Esophagus muscularis mucosa (tissue), 3 donors: ENCODE measurements at regions not wholly inside any gene's neighbourhood (a gene's known extent, or its start where the extent isn't known, plus 50 kb on each side); places are given as distances from the start of the nearest gene placed in this dataset.

Source experiments
- CTCF ChIP-seq, 3 experiments: fragments of 200-600 bp in 2 of 3; fragments of 450-650 bp in 1 of 3; sonication (generic) in 2 of 3; IDR thresholded peaks; one replicate each; pipeline ENCODE4 v1.5.1; 2017 to 2019; ENCODE audit warnings: antibody characterized with exemption in 3 of 3, mild to moderate bottlenecking in 2 of 3, moderate library complexity in 1 of 3
- POLR2A ChIP-seq: fragments of 450-650 bp; IDR thresholded peaks from one replicate; pipeline ENCODE4 v1.6.1; 2017; ENCODE audit warnings: antibody characterized with exemption, moderate library complexity, mild to moderate bottlenecking, low read depth

- TF ChIP-seq CTCF (IDR thresholded peaks at IDR 0.05) (no peak), POLR2A (no peak)
Measured at GRCh38 chr20:22052025-22052650, 346.7 kb downstream of the PAX1 start.
